ENCODE measurements at regions not wholly inside any gene's neighbourhood (a gene's known extent, or its start where the extent isn't known, plus 50 kb on each side); places are given as distances from the start of the nearest gene placed in this dataset.

- no peak for DNase-seq
These were observed 483.5 kb downstream of the AGTPBP1 start for GRCh38 chr9:85258236-85258635.

- no peak for DNase-seq
These were observed 492.5 kb downstream of the AGTPBP1 start for GRCh38 chr9:85249313-85249621.

- DNase-seq: no peak
These were observed 493.0 kb downstream of the AGTPBP1 start for GRCh38 chr9:85248514-85249312.

GRCh38 chr9:85246541-85246940, 495.2 kb downstream of the AGTPBP1 start:
- DNase-seq: no peak

GRCh38 chr9:85244856-85245255, 496.9 kb downstream of the AGTPBP1 start:
- no peak for DNase-seq

- no peak for DNase-seq
These were observed 497.8 kb downstream of the AGTPBP1 start for GRCh38 chr9:85243977-85244376.

GRCh38 chr9:85237478-85237877, 504.3 kb downstream of the AGTPBP1 start:
- DNase-seq: no peak

GRCh38 chr9:85230081-85230480, 511.7 kb downstream of the AGTPBP1 start:
- no peak for DNase-seq

GRCh38 chr9:85228111-85228855, 513.5 kb downstream of the AGTPBP1 start:
- DNase-seq: no peak

GRCh38 chr9:85225180-85225579, 516.6 kb downstream of the AGTPBP1 start:
- no peak for DNase-seq

GRCh38 chr9:85224729-85225128, 517.0 kb downstream of the AGTPBP1 start:
- no peak for DNase-seq

- no peak for DNase-seq
These were observed 517.5 kb downstream of the AGTPBP1 start for GRCh38 chr9:85224301-85224700.

- DNase-seq: no peak
These were observed 518.1 kb downstream of the AGTPBP1 start for GRCh38 chr9:85223506-85224125.

- DNase-seq: no peak
These were observed 525.2 kb downstream of the AGTPBP1 start for GRCh38 chr9:85216601-85217000.

GRCh38 chr9:85215961-85216360, 525.8 kb downstream of the AGTPBP1 start:
- no peak for DNase-seq

GRCh38 chr9:85215416-85215815, 526.3 kb downstream of the AGTPBP1 start:
- DNase-seq: no peak

GRCh38 chr9:85213650-85214607, 527.8 kb downstream of the AGTPBP1 start:
- no peak for DNase-seq

GRCh38 chr9:85212887-85213286, 528.9 kb downstream of the AGTPBP1 start:
- no peak for DNase-seq

- DNase-seq: no peak
These were observed 529.5 kb downstream of the AGTPBP1 start for GRCh38 chr9:85212209-85212608.

- no peak for DNase-seq
These were observed 533.1 kb downstream of the AGTPBP1 start for GRCh38 chr9:85208666-85209065.

GRCh38 chr9:85204176-85204575, 534.6 kb downstream of the NTRK2 start:
- DNase-seq: no peak

- DNase-seq: peak in 2 of 14 donors; percentile 3 to 23
These were observed 533.1 kb downstream of the NTRK2 start for GRCh38 chr9:85202596-85202995.
